ENCODE measurements at regions not wholly inside any gene's neighbourhood (a gene's known extent, or its start where the extent isn't known, plus 50 kb on each side); places are given as distances from the start of the nearest gene placed in this dataset.

DNA sequence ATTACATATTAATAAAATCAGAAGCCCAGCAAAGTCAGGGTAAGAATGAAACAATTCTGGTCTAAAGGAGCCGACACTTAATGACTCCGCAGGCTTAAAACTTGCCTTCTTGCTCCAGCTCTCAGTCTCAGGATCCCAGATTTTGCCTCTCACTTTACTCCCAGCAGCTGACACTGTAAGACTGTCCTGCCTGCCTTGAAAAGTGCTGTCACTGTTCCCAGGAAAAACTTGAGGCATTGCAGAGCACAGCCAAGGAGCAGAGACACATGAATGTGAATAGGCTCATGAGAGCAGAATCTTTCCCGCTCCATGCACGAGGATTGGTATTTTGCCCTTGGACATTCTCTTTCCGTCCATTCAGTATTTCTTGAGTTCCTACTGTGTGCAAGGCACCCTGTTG is 457.6 kb upstream of the ZFHX3 start:
- ChIA-PET CTCF (no interaction called here), POLR2A (no interaction called here)
- TF ChIP-seq L3MBTL2 (conservative IDR thresholded peaks at IDR 0.05) (no peak), PKNOX1 (IDR thresholded peaks at IDR 0.05) (no peak), HDGF (IDR thresholded peaks at IDR 0.05; ENCODE audit: borderline replicate concordance) (no peak), FOXA1 (IDR thresholded peaks at IDR 0.05) (no peak), CTBP1 (IDR thresholded peaks at IDR 0.05; ENCODE audit: borderline replicate concordance) (no peak), LEF1 (IDR thresholded peaks at IDR 0.05; ENCODE audit: borderline replicate concordance) (no peak), FOXK2 (IDR thresholded peaks at IDR 0.05) (no peak), SUZ12 (IDR thresholded peaks at IDR 0.05) (no peak), BHLHE40 (IDR thresholded peaks at IDR 0.05; ENCODE audit: borderline replicate concordance) (no peak), ELF4 (IDR thresholded peaks at IDR 0.05) (no peak), ARNT (IDR thresholded peaks at IDR 0.05) (no peak), FOXM1 (IDR thresholded peaks at IDR 0.05; ENCODE audit: borderline replicate concordance) (no peak), TARDBP (IDR thresholded peaks at IDR 0.05) (no peak), NFRKB (IDR thresholded peaks at IDR 0.05) (no peak), SP1 (IDR thresholded peaks at IDR 0.05) (no peak), ZNF384 (IDR thresholded peaks at IDR 0.05) (no peak)
- DNase-seq (ENCODE audit: extremely low spot score), result no peak

- CTCF ChIA-PET, result no interaction called here
These were observed 457.0 kb upstream of the ZFHX3 start for GRCh38 chr16:73504591-73505575.

GRCh38 chr16:73503093-73503492 is 455.2 kb upstream of the ZFHX3 start:
- DNase-seq (ENCODE audit: extremely low spot score), result no peak
- no peak for TF ChIP-seq PKNOX1 (IDR thresholded peaks at IDR 0.05)
- no peak for TF ChIP-seq BHLHE40 (IDR thresholded peaks at IDR 0.05; ENCODE audit: borderline replicate concordance)
- TF ChIP-seq HDGF (IDR thresholded peaks at IDR 0.05; ENCODE audit: borderline replicate concordance), result no peak
- TF ChIP-seq TARDBP (IDR thresholded peaks at IDR 0.05), result no peak
- TF ChIP-seq ZNF384 (IDR thresholded peaks at IDR 0.05), result no peak
- TF ChIP-seq ELF4 (IDR thresholded peaks at IDR 0.05), result no peak
- TF ChIP-seq SUZ12 (IDR thresholded peaks at IDR 0.05), result no peak
- TF ChIP-seq NFRKB (IDR thresholded peaks at IDR 0.05), result no peak
- TF ChIP-seq FOXA1 (IDR thresholded peaks at IDR 0.05), result no peak
- ChIA-PET POLR2A (no interaction called here), CTCF (no interaction called here)

More at GRCh38 chr16:73504591-73505575, 457.0 kb upstream of the ZFHX3 start:
- TF ChIP-seq ARNT (IDR thresholded peaks at IDR 0.05) (no peak), ELF4 (IDR thresholded peaks at IDR 0.05) (no peak), SP1 (IDR thresholded peaks at IDR 0.05) (no peak), PKNOX1 (IDR thresholded peaks at IDR 0.05) (no peak), LEF1 (IDR thresholded peaks at IDR 0.05; ENCODE audit: borderline replicate concordance) (no peak), FOXA1 (IDR thresholded peaks at IDR 0.05) (no peak), TARDBP (IDR thresholded peaks at IDR 0.05) (no peak), SUZ12 (IDR thresholded peaks at IDR 0.05) (no peak), FOXK2 (IDR thresholded peaks at IDR 0.05) (no peak), NFRKB (IDR thresholded peaks at IDR 0.05) (no peak), ZNF384 (IDR thresholded peaks at IDR 0.05) (no peak)
- DNase-seq (ENCODE audit: extremely low spot score), result no peak
- POLR2A ChIA-PET, result no interaction called here

DNA sequence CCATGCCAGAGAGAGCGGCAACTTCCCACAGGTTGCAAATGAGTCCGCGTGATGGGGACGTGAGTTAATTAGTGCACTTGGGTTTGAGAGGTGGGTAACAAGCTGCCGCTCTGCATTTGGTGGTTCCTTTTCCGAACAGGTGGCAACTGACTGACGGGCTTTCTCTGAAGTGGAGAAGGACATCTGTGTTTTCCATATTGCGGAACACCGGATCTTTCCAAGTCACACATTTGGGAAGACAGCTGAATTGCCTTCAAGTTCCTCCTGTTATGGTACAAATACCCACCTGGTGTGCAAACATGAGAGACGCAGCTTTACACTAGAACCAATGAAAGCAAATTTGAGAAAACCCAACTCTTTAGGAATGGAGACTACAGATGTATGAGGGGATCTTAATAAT is 451.3 kb upstream of the ZFHX3 start:
- DNase-seq (ENCODE audit: extremely low spot score), result no peak
- no peak for TF ChIP-seq BHLHE40 (IDR thresholded peaks at IDR 0.05; ENCODE audit: borderline replicate concordance)
- no peak for TF ChIP-seq CTBP1 (IDR thresholded peaks at IDR 0.05; ENCODE audit: borderline replicate concordance)
- TF ChIP-seq ELF4 (IDR thresholded peaks at IDR 0.05), result no peak
- no peak for TF ChIP-seq FOXA1 (IDR thresholded peaks at IDR 0.05)
- no peak for TF ChIP-seq TARDBP (IDR thresholded peaks at IDR 0.05)
- no peak for TF ChIP-seq ZNF384 (IDR thresholded peaks at IDR 0.05)
- TF ChIP-seq PKNOX1 (IDR thresholded peaks at IDR 0.05), result no peak
- TF ChIP-seq ARNT (IDR thresholded peaks at IDR 0.05), result no peak
- ChIA-PET CTCF (no interaction called here), POLR2A (no interaction called here)

DNA sequence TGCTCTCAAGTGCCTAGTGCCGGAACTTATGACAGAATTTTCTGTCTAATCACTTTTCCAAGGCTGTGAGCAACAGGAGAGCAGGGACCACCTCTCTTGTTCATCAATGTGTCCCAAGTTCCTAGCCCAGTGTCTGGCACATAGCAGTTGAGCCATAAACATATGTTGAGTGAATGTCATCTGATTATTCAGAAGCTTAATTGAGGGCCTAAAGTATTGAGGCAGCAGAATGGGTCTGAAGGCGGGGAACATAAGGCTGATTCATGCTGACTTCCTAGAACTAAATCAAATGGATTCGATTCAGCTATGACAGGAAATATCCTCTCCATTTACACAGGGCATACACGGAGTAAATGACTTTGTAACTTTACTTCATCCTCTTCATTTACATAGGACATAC is 438.0 kb upstream of the ZFHX3 start:
- ChIA-PET POLR2A (no interaction called here), CTCF (no interaction called here)
- DNase-seq (ENCODE audit: extremely low spot score), result no peak
- TF ChIP-seq FOXM1 (IDR thresholded peaks at IDR 0.05; ENCODE audit: borderline replicate concordance) (no peak), ELF4 (IDR thresholded peaks at IDR 0.05) (no peak), PKNOX1 (IDR thresholded peaks at IDR 0.05) (no peak), FOXK2 (IDR thresholded peaks at IDR 0.05) (no peak), L3MBTL2 (conservative IDR thresholded peaks at IDR 0.05) (no peak), HDGF (IDR thresholded peaks at IDR 0.05; ENCODE audit: borderline replicate concordance) (no peak)

All from HEK293T (cell line).